Natural killer cell (primary cell): ENCODE measurements at regions not wholly inside any gene's neighbourhood (a gene's known extent, or its start where the extent isn't known, plus 50 kb on each side); places are given as distances from the start of the nearest gene placed in this dataset.

Experiments
- ATAC-seq, 3 donors: fragments of 150-1000 bp in 2 of 3; fragments of 200-7000 bp in 1 of 3; cut with Tn5 transposase; 1 replicate in 1 of 3; 2 replicates in 2 of 3; pipeline ENCODE4 v1.10.0; 2021; ENCODE audit warnings: mild to moderate bottlenecking in 2 of 3, moderate library complexity in 2 of 3
- DNase-seq, 2 donors: peaks; one replicate each; pipeline versions ENCODE4 v3.0.0 to v3.0.0-alpha.2; 2013 to 2021; ENCODE audit warnings: mixed read lengths in 1 of 2
- H3K27ac ChIP-seq: one replicate; pipeline ENCODE4 v1.5.1; 2013; ENCODE audit warnings: mild to moderate bottlenecking, low read length
- H3K27me3 ChIP-seq: one replicate; pipeline ENCODE4 v1.6.1; 2013; ENCODE audit warnings: low read length; ENCODE audit not compliant: control insufficient read depth, insufficient read depth
- H3K36me3 ChIP-seq: one replicate; pipeline ENCODE4 v1.6.1; 2013; ENCODE audit warnings: low read length; ENCODE audit not compliant: control insufficient read depth, insufficient read depth
- H3K4me1 ChIP-seq: one replicate; pipeline ENCODE4 v1.6.1; 2013; ENCODE audit warnings: low read length; ENCODE audit not compliant: control insufficient read depth, insufficient read depth
- H3K4me3 ChIP-seq: one replicate; pipeline ENCODE4 v1.5.1; 2013; ENCODE audit warnings: low read length
- H3K9me3 ChIP-seq: one replicate; pipeline ENCODE4 v1.6.1; 2013; ENCODE audit warnings: low read length; ENCODE audit not compliant: control insufficient read depth, insufficient read depth
- H3K27ac Mint-ChIP-seq, 2 donors: one replicate each; pipeline ENCODE4 v1.8.0; 2022; ENCODE audit warnings: mild to moderate bottlenecking in 2 of 2, mixed read lengths in 2 of 2, moderate library complexity in 1 of 2
- H3K27me3 Mint-ChIP-seq, 2 donors: one replicate each; pipeline ENCODE4 v1.8.0; 2022; ENCODE audit warnings: low read depth in 2 of 2, mixed read lengths in 2 of 2
- H3K36me3 Mint-ChIP-seq: one replicate; pipeline ENCODE4 v1.8.0; 2022; ENCODE audit warnings: mixed read lengths
- H3K4me1 Mint-ChIP-seq, 2 donors: one replicate each; pipeline ENCODE4 v1.8.0; 2022; ENCODE audit warnings: mixed read lengths in 2 of 2
- H3K4me3 Mint-ChIP-seq: one replicate; pipeline ENCODE4 v1.8.0; 2022; ENCODE audit warnings: mild to moderate bottlenecking, moderate library complexity, mixed read lengths
- H3K9me3 Mint-ChIP-seq, 2 donors: one replicate each; pipeline ENCODE4 v1.8.0; 2022; ENCODE audit warnings: mixed read lengths in 2 of 2
- WGBS: methylation state at CpG from one replicate; pipeline ENCODE4 v1.1.7; 2013; ENCODE audit warnings: missing lambda C conversion rate; ENCODE audit not compliant: insufficient coverage; 5-methylcytosine and 5-hydroxymethylcytosine counted together
- intact Hi-C: fragments of 100-400 bp; cut with micrococcal nuclease; formaldehyde crosslinking; loops from one replicate; pipeline ENCODE4 v1.14.2; 2022
- TF ChIP-seq, protein P1 (sequence below): fragments of 200-600 bp; IDR thresholded peaks from one replicate; pipeline ENCODE4 v1.8.0; 2022; ENCODE audit warnings: antibody characterized with exemption

DNA sequence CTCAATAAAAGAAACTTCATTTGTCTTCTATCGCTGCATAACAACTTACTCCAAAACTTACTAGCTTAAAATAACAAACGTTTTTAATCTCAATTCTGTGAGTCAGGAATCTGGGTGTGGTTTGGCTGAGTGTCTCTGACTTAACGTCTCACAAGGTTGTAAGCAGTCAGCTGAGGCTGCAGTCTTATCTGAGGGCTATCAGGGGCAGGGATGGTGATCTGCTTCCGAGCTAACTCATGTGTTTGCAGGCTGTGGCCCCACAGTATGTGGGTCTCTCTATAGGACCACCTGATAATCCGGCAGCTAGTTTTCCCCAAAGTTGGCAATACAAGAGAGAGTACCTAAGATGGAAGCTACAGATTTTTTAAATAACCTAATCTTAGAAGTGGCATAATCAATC is 234.2 kb upstream of the FGGY start:
- no peak overlapping the region for H3K27ac ChIP-seq
- WGBS, result 87% methylated on average over 3 of the region's 5 CpGs
- intact Hi-C loops, result no loop called here

DNA sequence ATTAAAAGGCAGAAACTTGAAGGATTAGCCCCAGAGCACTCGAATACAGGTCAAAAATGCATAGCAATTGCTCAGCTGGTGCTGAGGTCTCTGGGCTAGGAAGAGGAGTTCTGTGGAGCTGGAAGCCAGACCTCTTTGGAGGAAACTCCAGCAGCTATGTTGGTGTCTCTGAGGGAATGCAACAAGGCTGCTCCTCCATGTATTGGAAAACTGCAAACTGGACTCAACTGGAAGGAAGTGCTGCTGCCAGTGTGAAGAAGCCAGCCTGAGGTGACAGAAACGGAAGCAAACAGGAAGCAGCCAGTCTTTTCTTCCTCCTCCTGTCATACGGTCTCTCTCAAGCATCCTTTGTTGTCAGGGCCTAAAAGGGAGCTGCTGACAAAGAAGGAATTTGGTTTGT is 233.4 kb upstream of the FGGY start:
- WGBS, result 14% methylated on average over 2 of the region's 3 CpGs
- DNase-seq (peak in 1 of 2 donors; percentile 56), ATAC-seq (peak; percentile 52 to 58 (median 57))
- Mint-ChIP-seq H3K4me1 (peaks cover 32 to 36% of the 10 kb centered on the region in 2 donors), H3K27me3 (no peaks in the 10 kb centered on the region), H3K4me3 (peak overlapping the region; percentile 47), H3K9me3 (no peaks in the 10 kb centered on the region), H3K27ac (peak overlapping the region in 1 of 2 donors; percentile 62), H3K36me3 (no peaks in the 10 kb centered on the region)
- intact Hi-C loops, result no loop called here
- H3K36me3 ChIP-seq, result no peaks in the 10 kb centered on the region
- TF ChIP-seq, protein P1, sequence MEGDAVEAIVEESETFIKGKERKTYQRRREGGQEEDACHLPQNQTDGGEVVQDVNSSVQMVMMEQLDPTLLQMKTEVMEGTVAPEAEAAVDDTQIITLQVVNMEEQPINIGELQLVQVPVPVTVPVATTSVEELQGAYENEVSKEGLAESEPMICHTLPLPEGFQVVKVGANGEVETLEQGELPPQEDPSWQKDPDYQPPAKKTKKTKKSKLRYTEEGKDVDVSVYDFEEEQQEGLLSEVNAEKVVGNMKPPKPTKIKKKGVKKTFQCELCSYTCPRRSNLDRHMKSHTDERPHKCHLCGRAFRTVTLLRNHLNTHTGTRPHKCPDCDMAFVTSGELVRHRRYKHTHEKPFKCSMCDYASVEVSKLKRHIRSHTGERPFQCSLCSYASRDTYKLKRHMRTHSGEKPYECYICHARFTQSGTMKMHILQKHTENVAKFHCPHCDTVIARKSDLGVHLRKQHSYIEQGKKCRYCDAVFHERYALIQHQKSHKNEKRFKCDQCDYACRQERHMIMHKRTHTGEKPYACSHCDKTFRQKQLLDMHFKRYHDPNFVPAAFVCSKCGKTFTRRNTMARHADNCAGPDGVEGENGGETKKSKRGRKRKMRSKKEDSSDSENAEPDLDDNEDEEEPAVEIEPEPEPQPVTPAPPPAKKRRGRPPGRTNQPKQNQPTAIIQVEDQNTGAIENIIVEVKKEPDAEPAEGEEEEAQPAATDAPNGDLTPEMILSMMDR, result no peak
- H3K4me1 ChIP-seq, result peaks cover 8% of the 10 kb centered on the region
- H3K27ac ChIP-seq, result no peak overlapping the region
- no peaks in the 10 kb centered on the region for H3K27me3 ChIP-seq
- H3K9me3 ChIP-seq, result no peaks in the 10 kb centered on the region
- H3K4me3 ChIP-seq, result no peak overlapping the region

More for the DNA sequence above, 234.2 kb upstream of the FGGY start:
- no peak overlapping the region for H3K4me3 ChIP-seq
- DNase-seq (no peak), ATAC-seq (no peak)
- H3K4me3 Mint-ChIP-seq, result no peak overlapping the region
- H3K27me3 Mint-ChIP-seq, result no peaks in the 10 kb centered on the region
- TF ChIP-seq, protein P1, result no peak
- no peaks in the 10 kb centered on the region for H3K9me3 Mint-ChIP-seq
- no peaks in the 10 kb centered on the region for H3K36me3 Mint-ChIP-seq
- H3K4me1 Mint-ChIP-seq, result peaks cover 32 to 36% of the 10 kb centered on the region in 2 donors
- no peaks in the 10 kb centered on the region for H3K27me3 ChIP-seq
- H3K27ac Mint-ChIP-seq, result peak overlapping the region in 1 of 2 donors; percentile 62
- H3K9me3 ChIP-seq, result no peaks in the 10 kb centered on the region
- no peaks in the 10 kb centered on the region for H3K36me3 ChIP-seq
- H3K4me1 ChIP-seq, result peaks cover 8% of the 10 kb centered on the region

DNA sequence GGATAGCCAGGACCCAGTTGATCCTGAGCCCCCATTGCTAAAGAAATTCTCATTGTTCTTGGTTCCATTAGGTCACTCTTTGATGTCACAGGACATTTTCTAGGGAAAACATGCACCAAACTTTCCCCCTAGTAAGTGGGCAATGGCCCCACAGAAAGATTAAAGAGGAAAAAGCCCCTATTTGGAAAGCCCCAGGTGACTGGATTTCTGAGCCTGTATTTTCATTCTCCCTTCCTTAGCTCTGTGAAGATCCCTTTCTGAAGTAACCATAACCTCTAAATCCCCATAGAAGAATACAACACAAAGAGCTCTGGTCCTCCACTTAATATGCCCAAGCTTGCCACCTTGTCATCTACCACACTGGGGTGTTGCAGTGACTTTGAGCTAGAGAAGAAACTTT is 232.3 kb upstream of the FGGY start:
- no peaks in the 10 kb centered on the region for H3K9me3 Mint-ChIP-seq
- peaks cover 34 to 37% of the 10 kb centered on the region in 2 donors for H3K4me1 Mint-ChIP-seq
- H3K27ac Mint-ChIP-seq, result no peak overlapping the region
- no peaks in the 10 kb centered on the region for H3K27me3 Mint-ChIP-seq
- Histone ChIP-seq H3K4me3 (no peak overlapping the region), H3K27ac (no peak overlapping the region), H3K36me3 (no peaks in the 10 kb centered on the region), H3K9me3 (no peaks in the 10 kb centered on the region), H3K4me1 (peaks cover 8% of the 10 kb centered on the region), H3K27me3 (no peaks in the 10 kb centered on the region)
- intact Hi-C loops, result no loop called here
- ATAC-seq (no peak), DNase-seq (no peak)
- H3K4me3 Mint-ChIP-seq, result no peak overlapping the region
- TF ChIP-seq, protein P1, result no peak
- no peaks in the 10 kb centered on the region for H3K36me3 Mint-ChIP-seq

DNA sequence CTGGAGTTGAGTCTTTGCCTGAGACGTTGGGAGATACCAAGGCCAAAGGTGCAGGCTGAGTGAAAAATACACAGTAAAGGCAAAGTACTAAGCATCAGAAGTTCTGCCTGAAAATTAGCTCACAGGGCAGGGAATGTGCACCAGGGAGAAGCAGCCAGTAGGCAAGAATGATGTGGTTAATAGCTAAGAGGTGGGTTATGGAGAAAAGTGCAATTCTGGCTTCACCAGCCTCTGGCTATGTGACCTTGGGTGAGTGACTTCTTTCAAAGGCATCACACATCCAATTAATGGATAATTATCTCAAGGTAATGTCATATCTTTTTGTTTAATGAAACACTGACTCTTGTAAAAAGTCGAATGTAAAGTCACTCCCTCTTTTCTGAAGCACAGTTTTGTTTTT is 230.7 kb upstream of the FGGY start:
- H3K27ac Mint-ChIP-seq, result no peak overlapping the region

More for the DNA sequence above, 230.7 kb upstream of the FGGY start:
- H3K27ac ChIP-seq, result no peak overlapping the region
- no peaks in the 10 kb centered on the region for H3K9me3 Mint-ChIP-seq
- no peak for DNase-seq
- TF ChIP-seq, protein P1, result no peak
- H3K4me1 Mint-ChIP-seq, result peaks cover 47 to 48% of the 10 kb centered on the region in 2 donors
- 94% methylated on average over 1 of the region's 2 CpGs for WGBS
- no peaks in the 10 kb centered on the region for H3K36me3 ChIP-seq
- H3K4me3 ChIP-seq, result no peak overlapping the region
- no peaks in the 10 kb centered on the region for H3K27me3 Mint-ChIP-seq
- no peak for ATAC-seq
- no peaks in the 10 kb centered on the region for H3K36me3 Mint-ChIP-seq
- intact Hi-C loops, result no loop called here
- H3K4me3 Mint-ChIP-seq, result no peak overlapping the region
- H3K4me1 ChIP-seq, result peaks cover 9% of the 10 kb centered on the region
- H3K9me3 ChIP-seq, result no peaks in the 10 kb centered on the region
- H3K27me3 ChIP-seq, result no peaks in the 10 kb centered on the region
